Testis (tissue), 2 donors: ENCODE measurements at regions not wholly inside any gene's neighbourhood (a gene's known extent, or its start where the extent isn't known, plus 50 kb on each side); places are given as distances from the start of the nearest gene placed in this dataset.

Experiments used
- CTCF ChIP-seq, 3 experiments: fragments of 450-650 bp in 2 of 3; fragments of 200-600 bp in 1 of 3; sonication (generic) in 1 of 3; IDR thresholded peaks; one replicate each; pipeline ENCODE4 v1.5.1; 2016 to 2019; ENCODE audit warnings: antibody characterized with exemption in 3 of 3, mild to moderate bottlenecking in 2 of 3, moderate library complexity in 1 of 3
- POLR2A ChIP-seq: fragments of 450-650 bp; IDR thresholded peaks from one replicate; pipeline ENCODE4 v1.6.1; 2017; ENCODE audit warnings: antibody characterized with exemption, mild to moderate bottlenecking, moderate library complexity

GRCh38 chr4:38548256-38548655, 115.7 kb upstream of the KLF3 start:
- TF ChIP-seq CTCF (IDR thresholded peaks at IDR 0.05) = no peak
- TF ChIP-seq POLR2A = no peak
